GM19397 (cell line): ENCODE measurements at regions not wholly inside any gene's neighbourhood (a gene's known extent, or its start where the extent isn't known, plus 50 kb on each side); places are given as distances from the start of the nearest gene placed in this dataset.

ENCODE experiments used
- ATAC-seq: cut with Tn5 transposase; IDR thresholded peaks from one replicate; pipeline ENCODE4 v1.9.1; 2021; ENCODE audit warnings: mild to moderate bottlenecking, moderate library complexity; ENCODE audit not compliant: unreplicated experiment

DNA sequence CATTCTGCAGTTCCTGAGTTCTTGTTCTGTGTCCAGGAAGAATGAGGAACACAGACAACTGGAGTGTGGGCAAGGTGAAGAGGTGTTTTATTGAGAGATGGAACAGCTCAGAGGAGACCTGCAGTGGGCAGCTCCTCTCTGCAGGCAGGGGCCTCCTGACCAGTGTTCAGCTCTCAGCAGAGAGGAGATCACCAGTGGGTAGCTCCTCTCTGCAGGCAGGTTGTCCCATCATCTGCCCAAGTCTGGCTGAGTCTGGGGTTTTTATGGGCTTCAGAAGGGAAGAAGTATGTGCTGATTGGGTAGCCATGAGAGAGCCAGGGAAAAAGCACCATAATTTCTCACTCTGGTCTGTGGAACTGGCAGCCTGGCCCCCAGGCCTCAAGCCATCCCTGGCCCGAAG lies 56.0 kb upstream of the RASGEF1B start:
- no peak for ATAC-seq

DNA sequence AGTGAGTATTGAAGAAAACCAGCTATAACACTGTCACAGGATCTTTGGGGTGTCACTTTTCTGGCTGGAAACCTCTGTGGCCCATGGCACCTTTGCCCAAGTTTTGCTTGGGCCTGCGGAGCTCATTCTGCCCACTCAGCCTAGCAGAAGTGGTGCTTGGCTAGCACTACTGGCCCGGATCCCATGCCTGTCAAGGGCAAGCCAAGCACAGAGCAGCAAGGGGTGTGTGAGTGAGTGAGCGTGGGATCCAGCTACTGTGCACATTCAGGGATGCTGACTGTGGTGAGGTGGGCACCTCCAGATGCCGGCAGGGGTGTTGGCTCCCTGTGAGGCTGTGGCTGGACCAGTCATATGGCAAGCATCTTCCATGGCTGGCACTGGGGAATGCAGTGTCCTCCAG lies 55.4 kb upstream of the RASGEF1B start:
- no peak for ATAC-seq

DNA sequence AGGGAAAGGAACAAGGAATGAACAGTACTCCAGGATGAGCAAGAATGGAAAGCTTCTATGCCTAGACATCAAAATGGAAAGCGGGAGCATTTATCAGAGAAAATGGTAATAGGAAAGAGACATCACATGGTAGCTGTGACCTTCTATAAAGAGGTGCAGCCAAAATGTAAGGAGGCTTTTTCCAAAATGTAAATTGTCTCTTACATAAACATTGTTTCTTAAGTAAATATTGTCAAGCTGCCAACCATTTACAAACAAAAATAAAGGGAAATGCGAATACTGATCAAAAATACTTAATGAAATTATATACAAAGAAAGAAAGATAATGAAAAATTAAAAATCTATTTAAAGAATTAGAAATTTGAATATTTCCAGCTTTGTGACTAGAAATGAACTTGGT lies 55.0 kb upstream of the RASGEF1B start:
- no peak for ATAC-seq

DNA sequence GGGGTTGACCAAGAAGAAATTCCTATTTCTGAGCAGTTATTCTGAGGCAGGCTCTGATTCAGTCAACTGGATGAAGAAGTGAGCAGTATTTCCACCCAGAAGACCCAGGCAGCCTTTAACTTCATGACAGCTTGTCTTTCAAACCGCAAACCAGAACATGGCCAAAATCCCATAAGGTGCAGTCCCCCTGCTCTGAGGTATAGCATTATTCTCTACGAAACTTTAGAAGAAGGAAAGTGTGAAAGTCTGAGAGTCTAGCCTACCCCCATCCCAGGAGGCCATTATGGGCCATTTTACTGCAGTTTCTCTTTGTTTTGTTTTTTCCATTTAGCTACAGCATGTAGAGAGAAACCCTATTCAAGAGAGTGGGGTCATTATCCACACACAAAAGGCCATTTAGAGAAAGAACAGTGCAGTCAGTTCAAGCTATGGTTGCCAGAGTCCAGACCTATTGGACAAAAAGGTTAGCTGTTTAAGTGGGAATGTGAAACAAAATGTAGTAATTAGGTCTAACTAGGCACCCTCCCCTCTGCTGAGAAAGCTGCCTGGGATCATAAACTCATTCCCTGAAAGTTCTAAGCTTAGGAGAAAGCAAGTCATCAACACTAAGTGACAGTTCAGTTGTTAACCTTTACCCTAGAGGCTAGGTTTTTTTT lies 52.1 kb upstream of the RASGEF1B start:
- ATAC-seq: peak; percentile 71

DNA sequence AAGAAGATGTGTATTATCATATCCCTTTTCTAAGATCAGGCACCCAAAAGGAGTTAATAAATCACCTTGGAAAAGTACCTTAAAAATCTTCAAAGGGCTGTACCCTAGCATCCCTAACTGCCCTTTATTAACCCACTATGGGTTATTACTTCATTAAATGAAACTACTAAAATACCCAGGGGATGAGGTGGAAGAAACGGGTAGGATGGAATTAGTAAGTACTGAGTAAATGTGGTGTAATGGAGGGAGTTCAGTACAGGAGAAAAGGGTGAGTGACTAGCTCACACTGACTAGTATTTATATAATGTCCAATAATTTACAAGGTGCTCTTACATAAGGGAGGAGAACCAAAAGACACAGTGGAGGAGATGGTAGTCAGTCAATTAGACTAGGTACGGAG lies 51.0 kb upstream of the RASGEF1B start:
- ATAC-seq: no peak

DNA sequence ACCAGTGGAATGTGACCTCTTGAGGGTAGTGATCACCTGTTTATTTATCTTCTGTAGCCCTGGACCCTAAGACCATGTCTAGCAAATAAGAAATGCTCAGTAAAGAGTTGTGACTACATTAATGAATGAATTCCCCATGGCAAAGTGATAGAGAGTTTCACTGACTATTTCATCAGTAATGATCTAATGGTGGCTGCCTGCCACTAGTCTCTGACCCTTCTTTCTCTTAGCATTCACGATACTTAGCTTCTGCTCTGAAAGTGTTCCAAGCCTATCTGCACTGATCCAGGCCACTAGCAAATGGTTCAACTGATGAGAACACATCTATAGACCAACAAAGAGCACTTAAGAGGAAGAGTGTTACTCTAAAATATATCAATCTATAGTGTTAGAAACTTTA lies 50.0 kb upstream of the RASGEF1B start:
- ATAC-seq: no peak
